Fibroblast of lung (primary cell): ENCODE measurements at regions not wholly inside any gene's neighbourhood (a gene's known extent, or its start where the extent isn't known, plus 50 kb on each side); places are given as distances from the start of the nearest gene placed in this dataset.

ENCODE experiments used
- CTCF ChIP-seq, 2 donors: IDR thresholded peaks in 1 of 2; conservative IDR thresholded peaks in 1 of 2; 1 replicate in 1 of 2; 2 replicates in 1 of 2; pipeline ENCODE4 v1.5.1; 2011 to 2012; ENCODE audit warnings: low read length in 2 of 2, control low read depth in 1 of 2, inconsistent platforms in 1 of 2, low read depth in 1 of 2, mild to moderate bottlenecking in 1 of 2
- EZH2 ChIP-seq: IDR thresholded peaks from 2 replicates; pipeline ENCODE4 v1.5.1; 2012; ENCODE audit warnings: low read length, control low read depth, mild to moderate bottlenecking; ENCODE audit errors: missing control alignments

- TF ChIP-seq CTCF (conservative IDR thresholded peaks at IDR 0.05 in 1 of 2, IDR thresholded peaks at IDR 0.05 in 1 of 2; ENCODE audit: low read depth in 1 of 2, low read length in 2 of 2), result no peak
- no peak for TF ChIP-seq EZH2
Measured at GRCh38 chr14:85188836-85189235, 341.1 kb upstream of the FLRT2 start.
